ENCODE measurements at regions not wholly inside any gene's neighbourhood (a gene's known extent, or its start where the extent isn't known, plus 50 kb on each side); places are given as distances from the start of the nearest gene placed in this dataset.

DNA sequence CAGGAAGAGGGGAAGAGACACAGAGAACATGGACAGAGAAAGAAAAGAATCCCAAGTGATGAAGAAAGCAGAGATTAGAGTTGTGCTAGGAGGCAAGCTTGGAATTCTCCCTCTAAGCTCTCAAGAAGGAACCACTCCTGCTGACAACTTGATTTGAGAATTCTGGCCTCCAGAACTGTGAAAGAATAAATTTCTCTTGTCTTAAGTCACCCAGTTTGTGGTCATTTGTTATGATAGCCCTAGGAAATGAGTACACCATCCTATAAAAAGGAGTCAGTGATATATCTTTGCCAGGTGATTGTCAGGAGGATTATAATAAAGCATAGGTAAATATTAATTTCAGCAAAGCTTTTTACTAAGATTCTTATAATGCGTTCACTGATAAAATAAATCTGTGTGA, 82.7 kb upstream of the TFEC start:
- Histone ChIP-seq H3K9ac (ENCODE audit: low read length) (no peak overlapping the region), H3K79me2 (ENCODE audit: low read length) (no peaks in the 10 kb centered on the region), H3K9me2 (replicated peaks; ENCODE audit: low read length) (no peaks in the 10 kb centered on the region), H3K9me3 (ENCODE audit: low read length) (no peaks in the 10 kb centered on the region), H2AFZ (ENCODE audit: low read length) (no peak overlapping the region), H3K4me3 (ENCODE audit: low read length) (no peak overlapping the region), H3K27me3 (ENCODE audit: low read length) (peaks cover 28% of the 10 kb centered on the region; the same call in 1 of the 2 replicates), H3K36me3 (ENCODE audit: low read depth, low read length) (no peaks in the 10 kb centered on the region), H4K20me1 (ENCODE audit: low read length) (no peaks in the 10 kb centered on the region), H3K27ac (ENCODE audit: low read length) (no peak overlapping the region), H3K4me1 (ENCODE audit: insufficient read depth, low read length) (no peaks in the 10 kb centered on the region), H3F3A (ENCODE audit: low read length, unreplicated experiment) (no peaks in the 10 kb centered on the region), H3K4me2 (ENCODE audit: low read length) (no peak overlapping the region)
- BruUV-seq (replicated peaks) = no TSS peak
- ChIA-PET POLR2A (ENCODE audit: unreplicated experiment) (no interaction called here), CTCF (no interaction called here)
- ATAC-seq = peak; percentile 70
- peak; percentile 37 for DNase-seq
- intact Hi-C loops (cut with micrococcal nuclease) = no loop called here
- TF ChIP-seq EZH2 (IDR thresholded peaks at IDR 0.05; ENCODE audit: low read length, unreplicated experiment) (no peak), EZH2phosphoT487 (IDR thresholded peaks at IDR 0.05; ENCODE audit: borderline replicate concordance, low read length) (no peak)
- TF ChIP-seq, protein P1, sequence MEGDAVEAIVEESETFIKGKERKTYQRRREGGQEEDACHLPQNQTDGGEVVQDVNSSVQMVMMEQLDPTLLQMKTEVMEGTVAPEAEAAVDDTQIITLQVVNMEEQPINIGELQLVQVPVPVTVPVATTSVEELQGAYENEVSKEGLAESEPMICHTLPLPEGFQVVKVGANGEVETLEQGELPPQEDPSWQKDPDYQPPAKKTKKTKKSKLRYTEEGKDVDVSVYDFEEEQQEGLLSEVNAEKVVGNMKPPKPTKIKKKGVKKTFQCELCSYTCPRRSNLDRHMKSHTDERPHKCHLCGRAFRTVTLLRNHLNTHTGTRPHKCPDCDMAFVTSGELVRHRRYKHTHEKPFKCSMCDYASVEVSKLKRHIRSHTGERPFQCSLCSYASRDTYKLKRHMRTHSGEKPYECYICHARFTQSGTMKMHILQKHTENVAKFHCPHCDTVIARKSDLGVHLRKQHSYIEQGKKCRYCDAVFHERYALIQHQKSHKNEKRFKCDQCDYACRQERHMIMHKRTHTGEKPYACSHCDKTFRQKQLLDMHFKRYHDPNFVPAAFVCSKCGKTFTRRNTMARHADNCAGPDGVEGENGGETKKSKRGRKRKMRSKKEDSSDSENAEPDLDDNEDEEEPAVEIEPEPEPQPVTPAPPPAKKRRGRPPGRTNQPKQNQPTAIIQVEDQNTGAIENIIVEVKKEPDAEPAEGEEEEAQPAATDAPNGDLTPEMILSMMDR (conservative IDR thresholded peaks at IDR 0.05; ENCODE audit: low read depth, low read length) = no peak

DNA sequence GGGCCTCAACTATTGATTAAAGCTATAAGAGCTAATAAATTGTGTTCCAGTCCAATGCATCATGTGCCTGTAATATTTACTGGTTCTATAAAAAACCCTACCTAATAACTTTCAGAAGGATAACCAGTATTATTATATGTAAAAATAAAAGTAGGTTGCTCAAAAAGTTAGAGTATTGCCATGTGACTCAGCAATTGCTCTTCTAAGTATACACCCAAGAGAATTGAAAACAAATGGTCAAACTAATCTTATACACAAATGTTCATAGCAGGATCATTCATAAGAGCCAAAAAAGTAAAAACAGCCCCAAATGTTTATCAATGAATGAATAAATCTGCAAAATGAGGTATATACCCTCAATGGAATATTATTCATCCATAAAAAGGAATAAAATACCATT, 89.5 kb upstream of the TES start:
- no peak for ATAC-seq
- no peaks in the 10 kb centered on the region for H3K4me1 ChIP-seq (ENCODE audit: insufficient read depth, low read length)
- no peak overlapping the region for H3K27ac ChIP-seq (ENCODE audit: low read length)
- H2AFZ ChIP-seq (ENCODE audit: low read length) = no peak overlapping the region
- no peak overlapping the region for H3K4me3 ChIP-seq (ENCODE audit: low read length)
- H3K9me2 ChIP-seq (replicated peaks; ENCODE audit: low read length) = no peaks in the 10 kb centered on the region
- H3K9me3 ChIP-seq (ENCODE audit: low read length) = no peaks in the 10 kb centered on the region
- DNase-seq = no peak
- BruUV-seq (replicated peaks) = no TSS peak
- ChIA-PET POLR2A (ENCODE audit: unreplicated experiment) (no interaction called here), CTCF (no interaction called here)
- H3K27me3 ChIP-seq (ENCODE audit: low read length) = peaks cover 36% of the 10 kb centered on the region; the same call in 1 of the 2 replicates
- no peaks in the 10 kb centered on the region for H3K79me2 ChIP-seq (ENCODE audit: low read length)
- no peaks in the 10 kb centered on the region for H3K36me3 ChIP-seq (ENCODE audit: low read depth, low read length)
- H3K4me2 ChIP-seq (ENCODE audit: low read length) = no peak overlapping the region
- H3K9ac ChIP-seq (ENCODE audit: low read length) = no peak overlapping the region
- intact Hi-C loops (cut with micrococcal nuclease) = no loop called here
- H4K20me1 ChIP-seq (ENCODE audit: low read length) = no peaks in the 10 kb centered on the region
- no peaks in the 10 kb centered on the region for H3F3A ChIP-seq (ENCODE audit: low read length, unreplicated experiment)
- TF ChIP-seq EZH2 (IDR thresholded peaks at IDR 0.05; ENCODE audit: low read length, unreplicated experiment) = no peak
- no peak for TF ChIP-seq EZH2phosphoT487 (IDR thresholded peaks at IDR 0.05; ENCODE audit: borderline replicate concordance, low read length)
- TF ChIP-seq, protein P1 (conservative IDR thresholded peaks at IDR 0.05; ENCODE audit: low read depth, low read length) = no peak

DNA sequence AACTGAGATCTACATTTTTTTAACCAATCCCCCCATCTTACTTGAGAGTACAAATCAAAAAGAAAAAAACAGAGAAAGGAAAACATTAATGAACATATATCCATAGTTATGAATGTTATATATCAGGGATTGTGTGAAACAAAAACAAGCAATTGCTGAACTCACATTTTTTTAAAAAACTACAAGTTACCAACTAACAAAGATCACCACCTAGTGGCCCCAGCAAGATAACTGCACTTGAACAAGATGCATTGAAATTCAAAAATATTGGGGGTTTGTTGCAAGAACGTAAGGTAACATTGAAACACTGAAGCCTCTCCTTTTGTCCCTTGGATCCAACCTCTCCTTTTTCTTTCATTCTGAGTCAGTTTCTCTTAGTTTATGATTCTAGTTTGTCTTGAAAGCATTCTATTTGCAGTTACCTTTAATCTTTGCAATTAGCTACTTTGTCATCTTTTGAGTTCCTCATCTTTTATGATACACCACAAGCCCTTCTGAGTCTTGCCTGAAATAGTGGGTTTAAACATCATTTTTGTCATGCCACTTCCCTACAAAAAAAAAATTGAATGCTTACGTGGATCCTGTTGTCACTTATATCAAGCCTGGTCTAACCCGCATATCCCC, 87.3 kb upstream of the TES start:
- peak; percentile 55 for DNase-seq
- Histone ChIP-seq H3K9me3 (ENCODE audit: low read length) (no peaks in the 10 kb centered on the region), H3K4me1 (ENCODE audit: insufficient read depth, low read length) (no peaks in the 10 kb centered on the region), H3K4me3 (ENCODE audit: low read length) (no peak overlapping the region), H3F3A (ENCODE audit: low read length, unreplicated experiment) (no peaks in the 10 kb centered on the region), H3K9ac (ENCODE audit: low read length) (no peak overlapping the region), H3K36me3 (ENCODE audit: low read depth, low read length) (no peaks in the 10 kb centered on the region), H3K27ac (ENCODE audit: low read length) (no peak overlapping the region), H3K79me2 (ENCODE audit: low read length) (no peaks in the 10 kb centered on the region), H3K9me2 (replicated peaks; ENCODE audit: low read length) (no peaks in the 10 kb centered on the region), H2AFZ (ENCODE audit: low read length) (no peak overlapping the region), H4K20me1 (ENCODE audit: low read length) (no peaks in the 10 kb centered on the region), H3K4me2 (ENCODE audit: low read length) (no peak overlapping the region), H3K27me3 (ENCODE audit: low read length) (peaks cover 18% of the 10 kb centered on the region; the same call in 1 of the 2 replicates)
- TF ChIP-seq, protein P1 (conservative IDR thresholded peaks at IDR 0.05; ENCODE audit: low read depth, low read length) = peak; percentile 88
- no peak for TF ChIP-seq EZH2phosphoT487 (IDR thresholded peaks at IDR 0.05; ENCODE audit: borderline replicate concordance, low read length)
- ChIA-PET POLR2A (ENCODE audit: unreplicated experiment) (no interaction called here), CTCF (interaction anchor here (0.5 kb wide), 1 partner anchor 305 kb away, joined by 3 read pairs; no protein-coding TSS in a partner anchor)
- no TSS peak for BruUV-seq (replicated peaks)
- intact Hi-C loops (cut with micrococcal nuclease) = loop anchor here (1.0 to 2.0 kb wide), 3 partner anchors 96 to 269 kb away; no protein-coding TSS in a partner anchor
- ATAC-seq = peak; percentile 20; the same call in 1 of the 2 replicates
